HS-27A (cell line): ENCODE measurements at regions not wholly inside any gene's neighbourhood (a gene's known extent, or its start where the extent isn't known, plus 50 kb on each side); places are given as distances from the start of the nearest gene placed in this dataset.

Source experiments
- DNase-seq: peaks from one replicate; pipeline ENCODE4 v3.0.0-alpha.2; 2012; ENCODE audit warnings: low read depth, missing footprints

DNA sequence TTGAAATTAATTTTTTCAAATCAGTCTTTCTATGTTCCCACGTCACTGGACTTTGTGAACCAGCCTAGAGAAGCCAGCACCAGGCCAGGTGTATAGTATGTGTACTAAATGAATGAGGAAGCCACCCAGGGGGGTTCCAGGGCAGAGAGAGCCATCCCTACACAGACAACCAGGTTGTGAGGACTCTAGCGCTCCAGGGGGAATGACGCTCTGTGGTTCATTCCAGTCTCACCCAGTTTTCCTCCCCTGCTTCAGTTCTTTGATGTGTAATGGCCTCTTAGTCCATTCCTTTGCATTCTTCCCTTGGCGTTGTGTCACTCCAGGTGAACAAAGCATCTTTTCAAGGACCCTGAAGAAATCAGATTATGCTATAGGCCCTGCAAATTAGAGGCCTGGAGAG, 330.6 kb downstream of the NSG2 start:
- DNase-seq = no peak

DNA sequence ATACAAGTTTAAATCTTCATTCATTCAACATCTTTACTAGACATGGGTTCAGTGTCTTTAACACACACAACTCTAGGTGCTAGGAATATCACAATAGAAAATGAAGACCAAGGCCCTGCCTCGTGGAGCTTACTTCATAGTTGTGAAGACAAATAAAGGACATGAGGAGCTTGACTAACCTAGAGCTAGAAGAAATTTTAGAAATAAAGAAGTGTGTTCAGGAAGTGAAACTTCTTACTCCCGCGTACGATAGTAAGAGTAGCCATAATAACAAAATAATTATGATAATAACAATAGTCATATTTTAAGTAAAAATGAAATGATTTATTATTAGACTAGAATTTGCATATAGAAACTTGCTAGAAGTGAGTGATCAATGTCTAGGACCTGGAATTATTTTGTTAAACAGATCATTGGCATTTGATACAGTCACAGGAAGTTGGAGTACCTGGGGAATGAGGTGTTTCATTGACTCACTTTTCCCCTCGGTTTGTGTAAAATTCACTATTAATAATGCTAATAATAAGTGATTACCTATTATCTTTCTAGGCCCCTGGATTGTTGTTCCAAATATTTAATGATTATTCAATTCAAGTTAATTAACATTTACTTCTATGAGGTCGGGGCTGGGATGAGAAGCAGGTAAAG, 331.3 kb downstream of the NSG2 start:
- no peak for DNase-seq

DNA sequence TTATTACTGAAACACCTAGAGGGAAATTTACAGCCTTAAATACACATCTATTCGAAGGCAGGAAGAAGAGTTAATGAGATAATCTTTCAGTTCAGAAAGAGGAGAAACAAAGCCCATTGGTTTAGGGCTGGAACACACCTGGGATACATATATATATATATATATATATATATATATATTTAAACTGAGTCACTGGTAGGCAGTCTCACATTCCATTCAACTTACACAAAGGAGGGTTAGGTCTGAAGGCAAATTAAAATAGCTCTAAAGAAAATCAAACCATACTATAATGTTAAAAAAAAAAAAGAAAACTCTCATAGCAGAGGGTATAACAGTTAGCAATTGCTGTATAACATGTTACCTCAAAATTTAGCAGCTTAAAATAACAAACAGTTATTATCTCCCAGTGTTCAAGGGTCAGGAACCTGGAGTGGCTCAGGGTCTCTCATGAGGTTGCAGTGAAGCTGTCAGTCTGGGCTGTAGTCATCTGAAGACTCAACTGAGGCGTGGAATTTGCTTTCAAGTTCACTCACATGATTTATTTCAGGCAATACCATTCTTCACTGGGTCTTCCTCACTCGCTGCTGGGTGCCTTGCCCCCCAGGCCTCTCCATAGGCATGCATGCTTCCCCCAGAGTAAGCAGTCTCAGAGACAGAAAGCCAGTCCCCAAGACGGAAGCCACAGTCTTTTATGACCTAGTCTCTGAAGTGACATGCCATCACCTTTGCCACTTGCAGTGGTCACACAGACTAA, 332.8 kb downstream of the NSG2 start:
- no peak for DNase-seq

DNA sequence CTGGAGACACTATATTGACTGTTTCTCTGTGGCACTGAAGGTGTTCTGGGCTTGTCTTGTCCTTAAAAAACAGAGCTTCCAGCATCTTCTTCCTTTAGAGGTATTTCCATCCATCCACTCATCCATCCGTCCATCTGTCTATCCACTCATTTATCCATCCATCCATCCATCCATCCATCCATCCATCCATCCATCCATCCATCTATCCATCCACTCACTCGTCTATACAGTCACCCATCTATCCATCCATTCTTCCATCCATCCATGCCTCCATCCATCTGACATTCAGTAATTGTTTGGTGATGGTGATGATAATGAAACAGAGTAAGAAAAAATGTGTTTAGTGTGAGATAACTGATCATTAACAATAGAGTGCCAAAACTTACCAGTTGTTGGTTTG, 334.8 kb downstream of the NSG2 start:
- no peak for DNase-seq

DNA sequence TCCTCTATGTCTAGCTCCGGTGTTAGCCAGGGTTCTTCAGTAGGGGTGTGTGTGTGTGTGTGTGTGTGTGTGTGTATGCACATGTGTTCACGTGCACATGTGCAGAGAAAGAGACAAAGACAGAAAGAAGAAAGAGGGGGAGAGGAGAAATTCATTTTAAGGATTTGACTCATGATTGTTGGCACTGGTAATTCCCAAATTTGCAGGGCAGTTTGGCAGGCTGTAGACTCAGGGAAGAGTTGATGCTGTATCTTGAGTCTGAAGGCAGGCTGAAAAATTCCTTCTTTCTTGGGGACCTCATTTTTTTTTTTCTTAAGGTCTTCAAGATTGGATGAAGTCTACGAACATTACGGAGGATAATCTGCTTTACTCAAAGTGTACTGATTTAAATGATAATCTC, 335.7 kb downstream of the NSG2 start:
- DNase-seq = no peak

DNA sequence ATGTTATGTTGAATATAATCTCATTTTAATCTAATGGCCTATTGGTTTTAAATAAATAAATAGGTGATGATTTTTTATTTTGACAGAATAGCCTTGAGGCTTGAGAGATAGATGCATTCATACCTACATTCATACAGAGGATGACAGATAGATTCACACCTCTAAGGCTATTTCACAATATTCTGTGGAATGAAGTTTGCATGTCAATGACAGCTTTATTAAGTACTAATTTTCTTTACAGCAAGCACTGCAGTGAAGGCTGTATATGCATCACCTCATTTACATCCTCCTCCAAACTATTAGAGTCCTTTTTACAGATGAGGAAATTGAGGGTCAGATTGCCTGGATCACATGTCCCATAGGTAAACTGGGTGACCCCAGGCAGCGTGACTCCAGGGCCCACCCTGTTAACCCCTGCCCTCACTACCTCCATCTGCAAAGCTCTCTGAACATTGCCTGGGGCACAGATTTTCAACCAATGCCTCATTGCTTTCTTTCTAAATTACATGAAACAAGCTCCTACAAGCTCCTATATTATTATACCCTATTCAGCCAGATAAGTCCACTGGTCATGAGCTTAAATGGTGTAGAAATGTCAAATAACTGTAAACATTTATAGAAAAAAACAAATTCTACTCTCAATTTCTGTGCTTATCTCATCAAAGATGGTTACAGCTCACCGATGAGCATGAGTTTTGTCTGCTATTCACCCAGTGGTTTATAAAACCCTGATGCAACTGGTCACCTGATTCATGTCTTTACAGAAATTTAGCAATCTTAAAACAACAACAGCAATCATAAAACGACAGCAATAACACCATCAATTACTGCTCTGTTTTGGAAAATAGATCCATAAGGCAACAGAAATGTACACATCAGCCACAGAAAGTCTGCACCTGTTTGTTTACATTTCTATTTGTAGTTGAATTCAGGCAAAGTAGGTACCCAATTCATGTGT, 338.0 kb downstream of the NSG2 start:
- no peak for DNase-seq

DNA sequence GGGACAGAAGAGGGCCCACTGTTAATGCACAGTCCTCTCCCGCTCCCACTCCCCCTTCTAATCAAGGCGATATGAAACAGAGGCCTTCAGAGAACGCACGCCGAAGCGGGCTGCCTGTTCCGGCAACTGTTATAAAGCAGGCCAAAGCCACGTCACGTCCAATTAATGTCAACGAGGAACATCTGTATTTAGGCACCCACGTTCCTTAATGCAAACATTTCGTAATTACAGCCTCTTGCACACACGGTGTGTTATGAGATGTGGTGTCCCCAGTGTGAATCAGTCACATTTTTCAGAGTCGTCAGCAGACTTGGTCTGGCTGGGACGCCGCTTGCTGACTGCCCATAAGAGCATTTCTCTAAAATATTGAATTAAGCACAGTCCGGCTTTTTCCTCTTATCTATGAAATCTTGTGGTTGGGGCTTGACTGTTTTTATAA, 339.0 kb downstream of the NSG2 start:
- no peak for DNase-seq

DNA sequence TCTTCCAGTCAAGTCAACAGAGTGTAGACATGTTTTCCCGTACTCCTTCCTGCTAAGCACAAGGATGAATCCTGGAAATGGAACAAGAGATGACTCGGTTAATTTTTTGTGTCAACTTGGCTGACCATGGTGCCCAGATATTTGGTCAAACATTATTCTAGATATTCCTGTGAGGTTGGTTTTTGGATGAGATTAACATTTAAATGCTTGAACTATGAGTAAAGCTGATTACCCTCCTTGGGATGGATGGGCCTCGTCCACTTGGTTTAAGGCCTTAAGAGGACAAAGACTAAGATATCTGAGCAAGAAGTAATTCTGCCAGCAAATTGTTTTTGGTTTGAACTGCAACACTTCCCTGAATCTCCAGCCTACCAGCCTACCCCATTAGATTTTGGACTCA, 338.1 kb upstream of the MSX2 start:
- DNase-seq = no peak

DNA sequence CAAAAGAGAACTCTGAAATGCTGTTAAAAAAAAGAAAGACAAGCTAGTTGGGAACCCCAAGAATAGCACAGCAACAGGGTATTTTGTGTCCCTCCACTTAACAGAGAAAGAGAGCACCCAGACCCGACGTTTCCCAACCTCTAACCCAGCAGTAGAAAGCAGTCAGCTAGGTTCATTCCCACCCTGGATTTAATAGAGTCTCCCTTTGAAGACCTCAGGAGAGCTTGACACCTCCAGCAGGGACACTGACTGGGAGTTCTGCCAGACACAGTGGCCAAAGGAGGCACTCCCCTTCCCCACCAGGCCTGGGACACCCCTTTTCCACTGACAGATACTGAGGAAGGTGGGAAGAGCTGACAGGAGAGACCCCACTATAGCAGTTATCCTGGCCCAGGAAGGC, 337.5 kb upstream of the MSX2 start:
- no peak for DNase-seq

DNA sequence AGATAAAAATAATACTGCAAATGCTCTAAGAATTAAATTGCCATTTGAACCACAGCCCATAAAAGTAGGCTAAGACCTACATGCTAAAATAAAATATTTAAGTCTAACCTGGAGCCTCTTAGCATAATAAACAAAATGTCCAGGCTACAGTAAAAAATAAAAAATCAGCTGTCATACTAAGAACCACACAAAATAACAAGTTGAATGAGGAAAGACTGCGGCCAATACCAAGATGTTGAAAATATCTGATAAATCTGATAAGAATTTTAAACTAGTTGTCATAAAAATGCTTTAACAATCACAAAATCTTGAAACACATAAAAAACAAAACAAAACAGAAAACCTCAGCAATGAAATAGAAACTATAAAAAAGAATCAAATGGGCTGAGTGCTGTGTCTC, 336.9 kb upstream of the MSX2 start:
- no peak for DNase-seq

DNA sequence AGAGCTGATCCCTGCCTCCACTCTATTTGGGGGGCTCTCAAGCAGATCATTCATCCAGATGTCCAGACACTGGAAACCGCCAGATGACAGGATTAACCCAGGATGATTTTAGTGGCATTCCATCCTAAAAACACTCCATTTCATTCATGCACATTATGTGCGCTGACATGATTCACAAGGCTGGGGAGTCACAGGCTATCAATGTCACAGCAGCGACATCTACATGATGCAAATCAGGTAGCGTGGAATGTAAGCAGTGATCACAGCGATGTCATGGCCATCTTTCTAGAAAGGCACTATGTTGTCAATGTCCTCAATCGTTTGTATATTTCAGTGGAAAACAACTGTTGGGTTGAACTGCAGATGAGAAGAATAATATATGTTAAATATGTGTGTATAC, 331.5 kb upstream of the MSX2 start:
- no peak for DNase-seq

DNA sequence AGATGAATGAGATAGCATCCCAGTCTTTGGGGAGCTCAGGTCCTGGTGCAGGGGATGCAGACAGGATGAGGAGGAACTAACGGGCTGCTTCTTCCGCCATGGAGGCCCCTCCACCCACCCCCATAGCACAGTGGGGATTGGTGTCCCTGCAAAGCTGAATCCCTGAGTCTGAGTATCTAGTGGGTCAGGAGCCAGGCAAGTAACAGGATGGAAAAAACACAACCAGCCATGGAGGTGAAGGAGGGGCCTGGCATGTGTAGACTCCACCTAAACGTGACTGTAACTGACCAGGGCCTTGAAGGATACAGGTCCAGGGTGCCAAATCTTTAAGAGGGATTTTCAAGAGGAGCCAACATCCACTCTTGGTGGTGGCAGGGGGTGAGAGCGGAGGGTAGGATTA, 327.8 kb upstream of the MSX2 start:
- no peak for DNase-seq

DNA sequence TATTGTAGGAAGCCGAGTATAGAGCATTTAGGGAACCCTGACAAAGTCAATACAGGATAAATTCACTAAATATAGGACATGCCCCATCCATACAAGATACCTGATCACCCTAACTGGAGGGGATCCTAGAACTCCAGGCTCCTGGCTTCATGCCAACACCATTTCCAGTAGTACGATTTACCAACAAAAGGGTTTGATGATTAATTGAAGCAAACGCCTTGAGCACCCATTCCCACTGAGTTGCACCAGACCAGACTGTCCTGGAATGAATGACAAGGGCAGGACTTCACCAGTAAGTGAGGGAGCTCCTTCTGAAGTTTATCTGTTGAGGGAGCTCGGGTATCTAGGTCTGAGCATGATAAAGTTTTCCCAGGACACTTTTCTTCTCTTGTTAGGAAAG, 327.2 kb upstream of the MSX2 start:
- no peak for DNase-seq

DNA sequence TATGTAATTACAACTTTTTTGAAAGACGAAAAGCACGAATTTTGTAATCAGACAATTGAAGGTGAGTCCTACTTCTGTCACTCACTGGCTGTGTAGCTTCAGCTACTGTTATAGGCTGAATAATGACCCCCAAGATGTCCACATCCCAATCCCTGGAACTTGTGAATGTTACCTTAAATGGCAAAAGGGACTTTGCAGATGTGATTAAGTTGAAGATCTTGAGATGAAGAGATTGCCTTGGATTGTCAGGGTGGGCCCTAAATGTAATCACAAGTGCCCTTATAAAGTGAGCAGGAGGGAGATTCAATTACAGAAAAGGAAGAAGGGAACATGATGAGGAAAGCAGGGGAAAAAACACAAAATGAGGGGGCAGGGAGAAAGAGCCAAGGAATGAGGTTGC, 326.2 kb upstream of the MSX2 start:
- no peak for DNase-seq

DNA sequence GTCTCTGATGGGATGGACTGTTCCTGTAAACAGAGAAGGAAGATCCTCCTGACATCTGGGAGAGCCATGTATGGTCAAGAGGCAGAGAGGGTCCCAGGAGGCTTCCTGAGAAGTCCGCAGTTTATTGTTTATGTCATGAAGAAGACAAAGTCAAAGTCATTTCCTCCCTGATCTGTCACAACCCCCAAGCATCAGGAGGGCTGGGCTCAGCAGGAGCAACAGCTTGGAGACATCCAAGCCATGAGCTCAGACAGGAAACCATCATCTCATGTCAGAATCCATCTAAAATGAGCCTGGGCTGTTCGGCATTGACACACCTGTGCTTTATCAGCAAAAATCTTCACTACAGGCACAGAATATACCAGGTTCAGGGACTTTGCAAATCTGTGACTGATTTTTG, 325.0 kb upstream of the MSX2 start:
- DNase-seq = no peak

DNA sequence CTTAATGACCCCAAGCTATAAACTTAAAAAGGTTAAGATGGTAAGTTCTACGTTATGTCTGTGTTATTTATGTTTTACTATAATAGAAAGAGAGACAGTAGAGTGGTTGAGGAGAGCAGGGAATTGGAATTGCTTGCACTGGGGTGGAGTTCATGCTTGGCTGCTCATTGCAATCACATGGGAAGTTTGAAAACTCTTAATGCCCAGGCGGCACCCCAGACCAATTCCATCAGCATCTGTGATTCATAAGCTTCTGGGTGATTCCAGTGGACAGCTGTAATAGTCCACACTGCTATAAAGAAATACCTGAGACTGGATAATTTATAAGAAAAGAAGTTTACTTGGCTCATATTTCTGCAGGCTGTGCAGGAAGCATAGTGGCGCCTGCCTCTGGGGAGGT, 323.9 kb upstream of the MSX2 start:
- no peak for DNase-seq

DNA sequence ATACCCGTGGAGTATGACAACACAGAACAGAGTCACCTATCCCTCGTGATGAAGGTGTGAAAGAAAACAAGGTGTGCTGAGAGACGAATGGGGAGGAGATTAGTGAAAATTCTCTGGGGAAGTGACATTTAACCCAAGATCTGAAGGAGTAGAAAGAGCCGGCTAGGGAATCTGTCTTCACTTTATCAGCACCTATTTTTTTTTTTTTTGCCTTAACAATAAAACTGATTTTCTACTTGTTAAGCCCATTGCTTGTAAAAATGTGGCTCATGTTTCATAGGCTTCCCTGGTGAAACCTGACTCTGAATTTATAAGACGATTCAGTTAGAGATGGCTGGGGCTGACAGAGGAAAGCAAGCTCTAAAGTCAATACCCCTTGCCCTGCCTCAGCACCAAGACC, 322.6 kb upstream of the MSX2 start:
- DNase-seq = no peak

DNA sequence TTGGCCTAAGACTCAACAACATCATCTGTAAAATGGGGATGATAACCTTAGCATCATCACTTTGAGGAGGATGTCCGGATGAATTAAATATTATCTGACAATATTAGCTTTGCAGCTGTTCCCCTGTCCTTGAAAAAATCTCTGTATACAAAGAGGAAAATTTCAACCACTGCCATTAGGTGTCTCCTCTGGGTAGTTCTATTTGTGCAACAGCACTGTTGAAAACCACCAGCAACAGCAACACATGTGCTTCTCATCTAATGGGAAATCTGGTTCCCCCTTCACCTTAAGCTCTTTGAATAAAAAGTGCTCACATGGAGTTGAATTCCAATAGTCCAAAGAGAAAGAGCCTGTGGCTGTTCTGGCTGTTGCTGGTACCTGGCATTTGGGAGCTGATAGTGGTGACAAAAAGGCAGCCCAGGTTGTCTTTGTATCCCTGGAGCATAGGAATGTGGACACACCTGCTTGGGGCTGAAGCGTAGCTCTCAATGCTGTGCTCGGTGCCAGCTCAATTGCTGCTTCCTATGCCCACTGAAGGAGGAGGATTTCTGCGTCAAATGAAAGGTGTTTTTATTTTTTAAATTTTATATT, 322.1 kb upstream of the MSX2 start:
- DNase-seq = no peak

DNA sequence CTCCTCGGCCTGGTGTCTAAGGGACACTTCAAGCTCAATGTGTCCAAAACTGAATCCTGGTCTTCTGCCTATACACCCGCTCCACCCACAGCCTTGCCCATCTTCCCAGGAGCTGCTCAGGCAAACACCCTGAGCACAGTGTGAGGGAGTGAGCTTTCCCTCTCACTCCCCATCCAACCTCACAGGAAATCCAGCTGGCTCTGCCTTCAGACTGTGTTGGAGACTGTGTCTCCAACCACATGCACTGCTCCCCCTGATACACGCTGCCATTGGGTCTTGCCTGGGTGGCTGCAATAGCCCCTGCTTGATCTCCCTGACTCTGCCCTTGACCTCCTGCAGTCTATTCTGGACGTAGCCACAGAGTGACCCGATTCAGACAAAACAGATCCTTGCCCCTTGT, 319.5 kb upstream of the MSX2 start:
- DNase-seq = no peak

DNA sequence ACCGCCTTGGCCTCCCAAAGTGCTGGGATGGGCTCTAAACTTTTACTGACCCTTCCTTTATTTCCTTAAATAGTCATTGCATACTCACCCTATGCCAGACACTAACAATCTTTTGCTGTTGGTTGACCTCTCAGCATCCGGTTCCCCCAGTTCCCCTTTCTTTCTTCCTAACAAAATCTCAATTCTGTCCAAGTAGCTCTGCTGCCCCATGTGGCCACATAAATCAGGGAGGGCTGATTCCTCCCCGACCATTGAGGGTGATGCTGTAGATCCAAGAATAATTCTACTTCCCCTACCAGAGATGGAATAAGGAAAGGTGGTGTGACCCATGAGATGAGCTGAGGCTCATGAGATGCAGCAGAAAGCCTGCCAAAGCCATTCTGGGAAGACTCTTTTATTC, 315.3 kb upstream of the MSX2 start:
- DNase-seq = no peak

DNA sequence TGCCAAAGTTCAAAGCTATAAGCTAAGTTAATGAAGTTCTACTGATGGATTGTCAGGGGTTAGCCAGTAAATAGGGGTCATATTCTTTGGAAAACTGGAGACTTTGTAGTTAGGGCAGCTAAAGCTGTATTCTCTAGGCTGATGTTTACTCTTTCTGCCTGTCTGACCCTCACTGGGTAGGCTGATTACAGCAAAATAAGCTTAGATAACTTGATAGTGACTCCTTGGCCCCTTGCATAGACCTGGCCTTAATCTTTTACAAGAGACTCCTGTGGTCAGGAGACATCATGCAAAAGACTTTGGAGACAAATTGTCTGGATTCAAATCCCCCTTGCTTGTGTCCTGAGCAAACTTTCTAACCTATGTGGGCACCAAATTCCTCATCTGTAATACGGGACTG, 314.4 kb upstream of the MSX2 start:
- DNase-seq = no peak

DNA sequence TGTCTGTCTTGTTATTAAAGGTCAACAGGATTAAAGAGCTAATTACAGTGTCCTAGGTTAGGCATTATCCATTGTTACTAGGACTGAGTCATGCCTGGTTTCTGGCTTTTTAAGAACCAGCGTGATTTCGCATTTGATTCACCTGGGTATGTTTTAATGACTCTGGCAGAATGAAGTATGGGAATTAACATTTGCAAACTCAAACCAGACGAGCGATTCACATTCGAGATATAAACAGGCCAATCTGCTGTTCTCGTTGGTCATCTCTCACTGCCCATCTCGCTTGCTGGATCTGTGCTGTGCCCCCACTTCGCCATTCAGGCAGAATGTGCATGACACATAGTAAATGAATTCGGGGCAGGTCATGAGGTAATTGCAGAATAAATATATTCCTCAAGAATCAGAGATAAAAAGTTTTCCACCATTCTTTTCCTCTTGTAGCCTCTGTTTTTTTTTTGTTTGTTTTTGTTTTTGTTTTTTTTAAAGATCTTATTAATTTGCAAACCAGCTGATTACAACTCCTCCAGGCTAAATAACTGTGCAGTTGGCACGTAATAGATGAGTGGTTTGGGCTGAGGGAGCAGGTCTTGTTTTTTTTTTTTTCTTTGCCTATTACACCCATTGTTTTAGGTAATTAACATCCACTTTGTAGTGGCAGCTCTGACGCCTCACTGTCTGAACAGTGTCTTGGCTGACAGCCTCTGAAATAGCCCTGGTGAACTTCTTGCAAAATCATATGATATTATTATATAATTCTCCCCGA, 313.5 kb upstream of the MSX2 start:
- no peak for DNase-seq
